ENCODE measurements at regions not wholly inside any gene's neighbourhood (a gene's known extent, or its start where the extent isn't known, plus 50 kb on each side); places are given as distances from the start of the nearest gene placed in this dataset.

DNA sequence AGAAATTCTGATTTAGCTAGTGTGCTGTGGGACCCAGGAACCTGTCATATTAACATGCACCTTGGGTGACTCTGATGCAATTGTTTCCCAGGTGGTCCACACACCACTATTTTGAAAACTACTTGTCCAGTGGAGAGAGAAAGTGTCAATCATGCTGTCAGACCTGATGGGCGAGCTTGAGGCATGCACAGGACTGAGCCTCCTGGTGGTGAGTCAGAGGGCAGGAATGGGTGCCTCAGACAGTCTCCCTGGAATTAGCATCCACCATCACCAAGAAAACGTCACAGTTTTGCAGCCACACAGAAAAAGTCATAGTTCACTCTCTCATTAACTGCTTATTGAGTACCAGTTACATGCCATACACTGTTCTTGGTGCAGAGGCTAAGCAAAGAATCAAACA lies 181.8 kb upstream of the MAOA start:
- TF ChIP-seq, protein P1, sequence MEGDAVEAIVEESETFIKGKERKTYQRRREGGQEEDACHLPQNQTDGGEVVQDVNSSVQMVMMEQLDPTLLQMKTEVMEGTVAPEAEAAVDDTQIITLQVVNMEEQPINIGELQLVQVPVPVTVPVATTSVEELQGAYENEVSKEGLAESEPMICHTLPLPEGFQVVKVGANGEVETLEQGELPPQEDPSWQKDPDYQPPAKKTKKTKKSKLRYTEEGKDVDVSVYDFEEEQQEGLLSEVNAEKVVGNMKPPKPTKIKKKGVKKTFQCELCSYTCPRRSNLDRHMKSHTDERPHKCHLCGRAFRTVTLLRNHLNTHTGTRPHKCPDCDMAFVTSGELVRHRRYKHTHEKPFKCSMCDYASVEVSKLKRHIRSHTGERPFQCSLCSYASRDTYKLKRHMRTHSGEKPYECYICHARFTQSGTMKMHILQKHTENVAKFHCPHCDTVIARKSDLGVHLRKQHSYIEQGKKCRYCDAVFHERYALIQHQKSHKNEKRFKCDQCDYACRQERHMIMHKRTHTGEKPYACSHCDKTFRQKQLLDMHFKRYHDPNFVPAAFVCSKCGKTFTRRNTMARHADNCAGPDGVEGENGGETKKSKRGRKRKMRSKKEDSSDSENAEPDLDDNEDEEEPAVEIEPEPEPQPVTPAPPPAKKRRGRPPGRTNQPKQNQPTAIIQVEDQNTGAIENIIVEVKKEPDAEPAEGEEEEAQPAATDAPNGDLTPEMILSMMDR (IDR thresholded peaks at IDR 0.05; ENCODE audit: low read depth, low read length) = no peak
- no peak overlapping the region for H3K4me3 ChIP-seq (ENCODE audit: low read depth, low read length)

DNA sequence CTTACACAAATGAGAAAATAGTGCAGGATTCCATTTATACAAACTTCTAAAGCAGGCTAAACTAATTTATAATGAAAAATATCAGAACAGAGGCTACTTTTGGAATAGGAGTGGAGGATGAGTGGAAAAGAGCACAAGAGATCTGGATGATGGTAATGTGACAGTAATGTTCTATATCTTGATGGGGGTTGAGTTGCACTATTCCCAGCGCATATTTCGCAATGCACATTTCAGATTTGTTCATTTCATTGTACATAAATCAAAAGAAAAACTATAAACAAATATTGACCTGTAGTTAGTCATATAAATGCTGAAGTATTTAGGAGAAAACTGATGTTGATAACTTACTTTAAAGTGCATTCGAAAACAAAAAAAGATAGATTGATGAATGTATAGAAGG lies 177.0 kb upstream of the MAOA start:
- H3K4me3 ChIP-seq (ENCODE audit: low read depth, low read length) = no peak overlapping the region
- TF ChIP-seq, protein P1 (IDR thresholded peaks at IDR 0.05; ENCODE audit: low read depth, low read length) = no peak

DNA sequence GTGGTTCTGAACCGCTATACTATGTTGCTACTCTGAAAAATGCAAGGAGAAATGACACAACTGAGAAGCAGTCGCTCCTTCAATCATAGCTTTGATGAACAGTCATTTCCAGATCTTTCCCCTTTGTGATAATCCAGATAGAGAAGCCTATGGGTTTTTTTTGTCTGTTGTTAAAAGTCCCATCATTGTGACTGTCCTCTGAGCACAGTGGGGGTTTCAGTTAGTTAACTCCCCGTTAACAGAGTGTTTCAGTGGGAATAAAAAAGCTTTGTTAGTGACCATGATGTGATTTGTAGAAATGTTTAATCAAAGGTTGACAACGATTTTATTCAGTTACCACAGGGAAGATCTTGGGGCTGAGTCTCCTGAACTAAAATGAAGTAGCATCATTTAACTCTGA lies 176.2 kb upstream of the MAOA start:
- H3K4me3 ChIP-seq (ENCODE audit: low read depth, low read length) = no peak overlapping the region
- TF ChIP-seq, protein P1 (IDR thresholded peaks at IDR 0.05; ENCODE audit: low read depth, low read length) = no peak

DNA sequence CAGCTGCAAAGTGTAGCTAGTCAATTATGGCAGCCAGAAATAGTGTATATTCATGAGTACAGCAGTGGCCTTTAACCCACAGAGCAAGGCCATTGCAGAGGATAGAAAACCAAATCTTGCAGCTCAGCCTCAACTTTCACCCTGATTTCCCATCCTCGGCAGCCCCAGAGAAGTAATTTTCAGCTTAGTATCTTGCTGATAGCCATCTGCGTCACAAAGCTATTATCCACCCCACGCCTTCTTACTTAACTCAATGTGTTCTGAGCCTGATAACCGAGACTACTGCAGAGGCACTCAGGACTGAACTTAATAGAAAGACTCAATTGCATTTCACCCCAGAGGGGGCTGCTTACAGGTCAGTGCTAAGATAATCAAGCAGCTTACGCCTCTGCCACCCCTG lies 174.5 kb upstream of the MAOA start:
- TF ChIP-seq, protein P1 (IDR thresholded peaks at IDR 0.05; ENCODE audit: low read depth, low read length) = no peak
- H3K4me3 ChIP-seq (ENCODE audit: low read depth, low read length) = no peak overlapping the region

DNA sequence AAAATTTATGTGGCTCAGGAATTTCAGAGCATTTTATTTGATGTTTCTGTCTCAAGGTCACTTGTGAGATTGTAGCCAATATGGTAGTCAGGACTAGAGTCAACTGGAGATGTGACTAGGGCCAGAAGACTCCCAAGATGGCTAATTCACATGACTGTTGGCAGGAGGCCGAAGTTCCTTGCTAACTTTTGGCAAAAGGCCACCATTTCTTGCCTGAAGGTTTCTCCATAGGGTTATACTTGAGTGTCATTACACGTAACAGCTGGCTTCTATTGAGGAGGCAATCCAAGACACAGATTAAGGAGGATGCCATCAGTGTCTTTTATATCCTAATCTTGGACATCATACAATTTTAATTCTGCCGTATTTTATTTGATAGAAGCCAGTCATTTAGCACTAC lies 162.3 kb upstream of the MAOA start:
- H3K4me3 ChIP-seq (ENCODE audit: low read depth, low read length) = no peak overlapping the region
- TF ChIP-seq, protein P1 (IDR thresholded peaks at IDR 0.05; ENCODE audit: low read depth, low read length) = no peak

DNA sequence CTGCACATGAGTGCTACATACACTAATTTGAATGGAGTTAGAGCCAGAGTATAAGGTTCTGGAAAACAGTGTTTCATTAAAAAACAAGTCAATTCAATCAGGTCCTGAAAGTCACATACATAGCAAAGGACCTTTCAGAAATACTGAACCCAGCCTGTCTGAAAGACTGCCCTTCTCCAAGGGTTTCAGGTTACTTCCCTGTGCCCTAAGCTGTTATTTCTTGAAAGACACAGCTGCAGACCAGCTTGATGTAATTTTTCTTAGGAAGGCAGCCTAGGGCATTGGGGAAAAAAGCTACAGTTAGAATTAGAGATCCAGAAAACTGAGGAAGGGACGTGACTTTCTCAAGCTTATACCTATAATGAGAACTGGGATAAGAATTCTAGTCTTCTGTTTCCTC lies 155.9 kb upstream of the MAOA start:
- TF ChIP-seq, protein P1 (IDR thresholded peaks at IDR 0.05; ENCODE audit: low read depth, low read length) = no peak
- H3K4me3 ChIP-seq (ENCODE audit: low read depth, low read length) = no peak overlapping the region

DNA sequence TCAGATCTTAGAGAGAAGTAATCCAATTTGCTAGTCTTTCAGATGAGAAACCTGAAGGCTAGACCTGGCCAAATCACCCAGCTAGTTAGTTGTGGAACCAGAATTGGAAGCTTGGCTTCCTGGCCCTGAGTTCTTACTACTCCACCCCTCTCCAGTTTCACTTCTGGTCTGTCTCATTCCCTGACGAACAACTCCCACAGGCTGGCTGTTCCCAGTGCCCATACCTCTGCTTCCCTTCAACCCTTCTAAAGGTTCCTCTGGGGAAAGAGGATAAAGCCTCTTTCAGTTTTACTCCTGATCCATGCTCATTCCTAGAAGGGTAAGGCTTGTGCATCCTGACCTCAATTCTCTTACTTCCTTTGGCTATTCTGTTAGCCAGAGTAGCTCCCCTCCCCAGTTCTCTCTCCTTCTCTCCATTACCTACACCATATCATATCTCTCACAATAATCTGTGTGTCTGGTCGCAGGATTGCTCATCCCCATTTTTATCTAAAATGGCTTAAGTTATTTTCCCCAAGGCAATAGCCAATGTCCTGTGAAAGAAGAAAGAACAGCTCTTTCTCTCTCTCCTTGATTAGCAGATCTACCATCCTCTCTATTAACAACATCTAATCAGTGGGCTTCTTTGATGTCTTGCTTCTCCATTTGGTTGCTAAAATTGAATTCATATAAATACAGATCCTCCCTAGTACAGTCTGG lies 155.0 kb upstream of the MAOA start:
- no peak overlapping the region for H3K4me3 ChIP-seq (ENCODE audit: low read depth, low read length)
- TF ChIP-seq, protein P1 (IDR thresholded peaks at IDR 0.05; ENCODE audit: low read depth, low read length) = no peak

All from WI38 (cell line).